H1 (cell line): ENCODE measurements at regions not wholly inside any gene's neighbourhood (a gene's known extent, or its start where the extent isn't known, plus 50 kb on each side); places are given as distances from the start of the nearest gene placed in this dataset.

Experiments
- ATF3 ChIP-seq: IDR thresholded peaks from 2 replicates; pipeline ENCODE4 v1.6.1; 2011; ENCODE audit warnings: low read depth, mild to moderate bottlenecking, low read length; ENCODE audit not compliant: insufficient read depth
- EZH2 ChIP-seq: fragments of 200-600 bp; sonication (generic); IDR thresholded peaks from 2 replicates; pipeline ENCODE4 v1.7.1; 2012; ENCODE audit warnings: low read depth, mild to moderate bottlenecking, moderate library complexity, low read length, inconsistent platforms; ENCODE audit not compliant: severe bottlenecking
- FOSL1 ChIP-seq: IDR thresholded peaks from 2 replicates; pipeline ENCODE4 v1.6.1; 2011; ENCODE audit warnings: mild to moderate bottlenecking, low read depth, low read length, moderate library complexity; ENCODE audit not compliant: insufficient read depth
- NANOG ChIP-seq: IDR thresholded peaks from 2 replicates; pipeline ENCODE4 v1.6.1; 2011; ENCODE audit warnings: low read length, low read depth, mild to moderate bottlenecking, inconsistent platforms; ENCODE audit not compliant: insufficient read depth, poor library complexity, severe bottlenecking
- POLR2A ChIP-seq, 2 experiments: IDR thresholded peaks; 1 replicate in 1 of 2; 2 replicates in 1 of 2; pipeline ENCODE4 v1.6.1; 2011; ENCODE audit warnings: low read depth in 2 of 2, low read length in 2 of 2, mild to moderate bottlenecking in 2 of 2; ENCODE audit errors: control extremely low read depth in 1 of 2

GRCh38 chr10:30141423-30141822 is 82.0 kb upstream of the JCAD start (continued):
- no peak for TF ChIP-seq FOSL1
- no peak for TF ChIP-seq ATF3
- no peak for TF ChIP-seq NANOG
- TF ChIP-seq POLR2A (IDR thresholded peaks at IDR 0.05; ENCODE audit: control extremely low read depth in 1 of 2, low read depth in 2 of 2, low read length in 2 of 2), result no peak
- no peak for TF ChIP-seq EZH2
